ENCODE measurements at regions not wholly inside any gene's neighbourhood (a gene's known extent, or its start where the extent isn't known, plus 50 kb on each side); places are given as distances from the start of the nearest gene placed in this dataset.
"Not testable (repeated sequence)": the region's sequence is repeated elsewhere in the genome, so short reads cannot be mapped to it uniquely, and the experiment has no call there.

GRCh38 chr4:96414853-96415252, 575.0 kb downstream of the PDHA2 start:
- DNase-seq = not testable (repeated sequence)

DNA sequence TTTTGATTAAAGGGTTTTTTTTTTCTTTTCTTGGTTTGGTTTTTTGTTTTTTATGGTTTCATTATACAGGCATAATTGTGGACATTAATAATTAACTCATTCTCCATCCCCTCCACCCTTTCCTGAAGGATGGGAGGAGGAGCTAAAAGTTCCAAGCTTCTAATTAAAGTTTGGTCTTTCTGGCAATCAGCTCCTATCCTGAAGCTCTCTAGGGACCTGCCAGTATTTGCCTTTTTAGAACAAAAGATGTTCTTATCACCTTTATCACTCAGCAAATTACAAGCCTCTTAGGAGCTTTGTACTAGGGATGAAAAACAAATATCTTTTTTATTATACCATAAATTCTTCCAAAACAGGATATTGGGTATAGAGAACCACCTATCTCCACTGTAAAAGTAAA, 589.8 kb downstream of the PDHA2 start:
- DNase-seq = no peak

- DNase-seq = no peak
Observed at GRCh38 chr4:96431094-96431493, 591.2 kb downstream of the PDHA2 start.

DNA sequence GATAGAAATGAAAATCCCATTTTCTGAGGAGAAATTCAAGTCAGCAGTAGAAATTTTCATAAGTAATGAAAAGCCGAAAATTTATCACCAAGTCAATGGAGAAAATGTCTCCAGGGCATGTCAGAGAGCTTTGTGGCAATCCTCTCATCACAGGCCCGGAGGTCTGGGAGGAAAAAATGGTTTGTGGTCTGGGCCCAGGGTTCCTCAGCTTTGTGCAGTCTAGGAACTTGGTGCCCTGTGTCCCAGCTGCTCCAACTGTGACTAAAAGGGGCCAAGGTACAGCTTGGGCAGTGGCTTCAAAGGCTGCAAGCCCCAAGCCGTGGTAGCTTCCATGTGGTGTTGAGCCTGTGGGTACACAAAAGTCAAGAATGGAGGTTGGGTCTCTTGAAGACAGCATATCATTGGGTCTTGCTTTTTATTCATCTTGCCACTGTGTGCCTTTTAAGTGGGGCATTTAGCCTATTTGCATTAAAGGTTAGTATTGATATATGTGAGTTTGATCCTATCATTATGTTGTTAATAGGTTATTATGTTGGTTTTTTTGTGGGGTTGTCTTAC, 608.5 kb downstream of the PDHA2 start:
- no peak for DNase-seq

GRCh38 chr4:96455045-96455720, 615.3 kb downstream of the PDHA2 start:
- DNase-seq = no peak

- not testable (repeated sequence) for DNase-seq
Observed at GRCh38 chr4:96458031-96458430, 618.1 kb downstream of the PDHA2 start.

GRCh38 chr4:96459105-96459504, 619.2 kb downstream of the PDHA2 start:
- DNase-seq = no peak

GRCh38 chr4:96465834-96466233, 625.9 kb downstream of the PDHA2 start:
- DNase-seq = no peak

GRCh38 chr4:96471956-96472867, 632.3 kb downstream of the PDHA2 start:
- no peak for DNase-seq

GRCh38 chr4:96473246-96473645, 633.4 kb downstream of the PDHA2 start:
- DNase-seq = no peak

DNA sequence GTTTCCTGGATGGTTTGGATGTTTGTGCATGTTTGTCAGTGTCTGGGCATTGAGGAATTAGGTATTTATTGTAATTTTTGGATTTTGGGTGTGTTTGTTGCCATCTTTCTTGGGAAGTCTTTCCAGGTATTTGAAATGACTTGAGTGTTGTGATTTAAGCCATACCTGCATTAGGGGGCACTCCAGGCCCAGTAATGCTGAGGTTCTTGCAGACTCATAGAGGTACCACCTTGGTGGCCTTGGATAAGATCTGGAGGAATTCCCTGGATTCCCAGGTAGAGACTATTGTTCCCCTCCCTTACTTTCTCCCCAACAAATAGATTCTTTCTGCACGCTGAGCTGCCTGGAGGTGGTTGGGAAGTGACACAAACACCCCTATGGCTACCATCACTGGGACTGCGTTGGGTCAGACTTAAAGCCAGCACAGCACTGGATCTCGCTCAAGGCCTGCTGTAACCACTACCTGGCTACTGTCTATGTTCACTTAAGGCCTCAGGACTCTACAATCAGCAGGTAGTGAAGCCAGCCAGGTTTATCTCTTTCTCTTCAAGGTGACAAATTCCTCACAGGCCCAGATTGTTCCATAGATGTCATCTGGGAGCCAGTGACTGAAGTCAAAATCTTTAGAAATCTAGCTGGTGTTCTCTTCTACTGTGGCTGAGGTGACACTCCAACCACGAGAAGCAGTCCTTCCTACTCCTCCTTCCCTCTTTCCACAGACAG, 643.6 kb downstream of the PDHA2 start:
- no peak for DNase-seq

GRCh38 chr4:96486563-96486962, 646.7 kb downstream of the PDHA2 start:
- no peak for DNase-seq

- DNase-seq = no peak
Observed at GRCh38 chr4:96497621-96498020, 657.7 kb downstream of the PDHA2 start.

GRCh38 chr4:96504386-96504785, 664.5 kb downstream of the PDHA2 start:
- DNase-seq = no peak

DNA sequence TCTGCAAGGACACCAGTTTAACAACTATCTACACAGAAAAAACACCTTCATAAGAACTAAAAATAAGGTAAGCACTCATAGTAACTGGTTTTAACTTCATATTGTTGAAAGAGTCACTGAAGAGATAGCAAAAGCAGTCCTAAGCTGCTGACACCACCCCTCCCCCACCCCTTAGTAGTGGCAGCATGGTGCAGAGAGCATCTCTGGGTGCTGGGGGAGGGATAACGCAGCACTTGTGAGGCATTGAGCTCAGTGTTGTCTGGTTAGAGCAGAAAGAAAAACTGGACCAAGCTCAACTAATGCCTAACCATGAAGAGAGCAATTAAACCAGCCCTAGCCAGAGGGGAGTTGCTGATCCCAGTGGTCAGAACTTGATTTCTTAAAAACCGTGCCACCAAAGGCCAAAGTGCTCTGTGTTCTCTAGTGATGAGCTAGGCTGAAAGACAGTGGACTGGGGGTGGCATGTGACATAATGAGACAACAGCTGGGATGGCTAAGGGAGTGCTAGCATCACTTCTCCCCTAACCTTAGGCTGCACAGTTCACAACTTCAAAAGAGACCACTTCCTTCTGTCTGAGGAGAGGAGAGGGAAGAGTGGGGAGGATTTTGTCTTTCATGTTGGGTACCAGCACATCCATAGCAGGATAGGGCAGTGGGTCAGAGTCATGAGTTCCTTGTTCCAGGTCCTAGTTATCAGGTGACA, 669.3 kb downstream of the PDHA2 start:
- no peak for DNase-seq

GRCh38 chr4:96519291-96519690, 679.4 kb downstream of the PDHA2 start:
- DNase-seq = no peak

DNA sequence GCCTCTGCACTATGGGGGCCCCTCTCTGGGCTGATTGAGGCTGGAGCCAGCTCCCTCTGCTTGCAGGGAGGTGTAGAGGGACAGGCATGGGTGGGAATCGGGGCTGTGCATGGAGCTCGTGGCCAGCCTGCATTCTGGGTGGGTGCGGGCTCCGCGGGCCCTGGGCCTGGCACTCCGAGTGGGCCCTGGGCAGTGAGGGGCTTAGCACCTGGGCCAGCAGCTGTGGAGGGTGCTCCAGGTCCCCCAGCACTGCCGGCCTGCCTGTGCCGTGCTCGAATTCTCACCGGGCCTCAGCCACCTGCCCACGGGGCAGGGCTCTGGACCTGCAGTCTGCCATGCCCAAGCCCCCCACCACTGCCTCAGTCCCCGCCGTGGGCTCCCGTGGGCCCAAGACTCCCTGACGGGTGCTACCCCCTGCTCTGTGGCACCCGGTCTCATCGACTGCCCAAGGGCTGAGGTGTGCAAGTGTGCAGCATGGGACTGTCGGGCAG, 681.2 kb downstream of the PDHA2 start:
- DNase-seq = no peak

- DNase-seq = peak in 1 of 3 donors; percentile 1
Observed at GRCh38 chr4:96523611-96524010, 683.7 kb downstream of the PDHA2 start.

- no peak for DNase-seq
Observed at GRCh38 chr4:96524311-96524875, 684.5 kb downstream of the PDHA2 start.

GRCh38 chr4:96525898-96526297, 686.0 kb downstream of the PDHA2 start:
- no peak for DNase-seq

DNA sequence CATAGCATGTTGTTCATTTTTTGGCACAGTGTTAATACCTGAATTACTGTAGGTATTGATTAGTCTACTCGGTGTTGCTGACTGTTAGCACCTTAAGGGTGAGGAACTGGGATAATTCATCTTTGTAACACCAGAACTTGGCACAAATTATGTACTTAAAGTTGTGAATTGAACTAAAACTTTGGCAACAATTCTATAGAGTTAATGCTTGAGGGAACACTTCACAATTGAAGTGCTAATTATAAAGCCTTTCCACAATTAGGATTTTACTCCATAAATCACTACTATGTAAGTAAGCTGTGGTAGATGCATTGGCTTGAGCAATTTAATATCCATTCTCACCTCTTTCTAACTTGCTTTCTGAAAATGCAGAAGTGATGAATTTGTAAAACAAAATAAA, 686.7 kb downstream of the PDHA2 start:
- no peak for DNase-seq

All from muscle of back (tissue), 3 donors.